ENCODE measurements at regions not wholly inside any gene's neighbourhood (a gene's known extent, or its start where the extent isn't known, plus 50 kb on each side); places are given as distances from the start of the nearest gene placed in this dataset.

DNA sequence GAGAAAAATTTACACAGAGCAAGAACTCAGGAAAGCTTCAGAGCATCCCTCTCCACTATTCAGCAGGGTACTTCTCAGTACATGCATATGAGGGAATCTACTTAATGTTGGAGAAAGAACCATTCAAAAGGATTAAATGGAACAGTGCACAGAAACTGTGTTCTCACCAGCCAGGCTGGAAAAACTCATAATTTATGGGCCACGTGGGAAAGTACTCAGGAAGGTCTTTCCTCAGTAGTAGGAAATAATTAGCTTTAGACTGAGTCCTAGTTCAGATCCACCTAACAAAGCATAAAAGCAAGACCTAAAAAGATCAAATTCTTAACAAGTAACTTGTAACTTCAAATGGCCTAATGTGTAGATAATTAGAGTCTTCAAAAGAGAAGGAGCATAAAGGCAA is 134.0 kb downstream of the FAM76B start:
- TF ChIP-seq, protein P1, sequence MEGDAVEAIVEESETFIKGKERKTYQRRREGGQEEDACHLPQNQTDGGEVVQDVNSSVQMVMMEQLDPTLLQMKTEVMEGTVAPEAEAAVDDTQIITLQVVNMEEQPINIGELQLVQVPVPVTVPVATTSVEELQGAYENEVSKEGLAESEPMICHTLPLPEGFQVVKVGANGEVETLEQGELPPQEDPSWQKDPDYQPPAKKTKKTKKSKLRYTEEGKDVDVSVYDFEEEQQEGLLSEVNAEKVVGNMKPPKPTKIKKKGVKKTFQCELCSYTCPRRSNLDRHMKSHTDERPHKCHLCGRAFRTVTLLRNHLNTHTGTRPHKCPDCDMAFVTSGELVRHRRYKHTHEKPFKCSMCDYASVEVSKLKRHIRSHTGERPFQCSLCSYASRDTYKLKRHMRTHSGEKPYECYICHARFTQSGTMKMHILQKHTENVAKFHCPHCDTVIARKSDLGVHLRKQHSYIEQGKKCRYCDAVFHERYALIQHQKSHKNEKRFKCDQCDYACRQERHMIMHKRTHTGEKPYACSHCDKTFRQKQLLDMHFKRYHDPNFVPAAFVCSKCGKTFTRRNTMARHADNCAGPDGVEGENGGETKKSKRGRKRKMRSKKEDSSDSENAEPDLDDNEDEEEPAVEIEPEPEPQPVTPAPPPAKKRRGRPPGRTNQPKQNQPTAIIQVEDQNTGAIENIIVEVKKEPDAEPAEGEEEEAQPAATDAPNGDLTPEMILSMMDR (IDR thresholded peaks at IDR 0.05) = no peak
- no peak for TF ChIP-seq POLR2A (IDR thresholded peaks at IDR 0.05)

Data from right lobe of liver (tissue), 4 donors.